ENCODE measurements at regions not wholly inside any gene's neighbourhood (a gene's known extent, or its start where the extent isn't known, plus 50 kb on each side); places are given as distances from the start of the nearest gene placed in this dataset.

DNA sequence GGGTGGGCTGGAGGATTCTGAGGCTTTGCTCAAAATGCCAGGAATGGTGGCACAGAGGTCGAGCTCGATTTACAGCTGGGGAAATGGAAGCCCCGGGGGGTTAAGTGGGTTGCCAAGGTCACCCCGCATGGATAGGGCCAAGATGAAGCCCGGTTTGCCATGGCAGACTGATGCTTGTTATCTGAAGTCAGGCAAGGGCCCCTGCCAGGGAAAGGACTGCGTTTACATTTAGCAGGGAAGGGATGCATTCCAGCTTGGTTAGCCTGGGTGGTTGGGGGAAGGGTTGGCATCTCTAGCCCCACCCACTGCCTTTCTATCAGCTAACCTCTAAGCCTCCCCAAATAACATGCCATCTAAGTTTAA is 79.0 kb downstream of the RPLP1 start:
- TF ChIP-seq CTCF (IDR thresholded peaks at IDR 0.05) (no peak), EP300 (IDR thresholded peaks at IDR 0.05; ENCODE audit: low read depth) (no peak)
